ENCODE measurements at regions not wholly inside any gene's neighbourhood (a gene's known extent, or its start where the extent isn't known, plus 50 kb on each side); places are given as distances from the start of the nearest gene placed in this dataset.

DNA sequence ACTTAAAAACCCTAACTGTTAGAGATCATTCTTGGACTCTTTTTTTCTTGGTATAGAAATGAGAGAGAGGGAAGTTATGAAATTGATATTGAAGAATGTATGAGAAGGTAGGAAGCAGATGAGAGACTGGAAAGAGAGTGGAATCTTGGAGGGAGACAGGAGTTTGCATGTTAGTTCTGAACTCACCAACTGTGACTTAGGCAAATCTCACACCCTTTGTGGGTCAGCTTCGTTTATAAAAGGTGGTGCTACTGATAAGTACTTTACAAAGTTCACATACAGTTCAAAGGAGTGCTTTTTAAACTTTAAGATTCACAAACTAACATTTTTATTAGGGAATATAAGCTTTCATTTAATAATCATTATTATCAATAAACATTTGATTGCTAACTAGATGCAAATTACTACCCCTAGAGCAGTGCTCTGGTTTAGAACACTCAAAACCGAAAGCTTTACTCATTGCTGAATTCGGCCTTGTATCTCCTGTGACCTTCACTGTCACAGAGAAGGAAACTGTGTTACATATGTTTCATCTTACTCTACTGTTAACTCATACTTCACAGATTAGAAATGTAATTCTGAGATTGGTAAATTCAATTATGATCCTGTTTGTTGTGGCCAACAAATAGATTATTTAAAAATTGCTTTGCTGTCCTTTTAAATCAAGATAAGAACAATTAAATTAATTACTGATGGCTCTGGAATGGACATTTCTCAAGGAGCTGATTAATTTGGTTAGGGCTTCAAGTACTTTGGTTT lies 143.2 kb downstream of the RMI1 start:
- TF ChIP-seq TCF12 (IDR thresholded peaks at IDR 0.05; ENCODE audit: low read depth) (no peak), EP300 (IDR thresholded peaks at IDR 0.05; ENCODE audit: borderline replicate concordance) (no peak), ZBTB7A (IDR thresholded peaks at IDR 0.05; ENCODE audit: low read depth) (no peak), NFIC (IDR thresholded peaks at IDR 0.05) (no peak), TAF1 (IDR thresholded peaks at IDR 0.05; ENCODE audit: low read depth) (no peak), YY1 (IDR thresholded peaks at IDR 0.05; ENCODE audit: low read depth) (no peak), FOXM1 (IDR thresholded peaks at IDR 0.05; ENCODE audit: borderline replicate concordance, low read depth) (no peak), RAD21 (IDR thresholded peaks at IDR 0.05; ENCODE audit: low read depth) (no peak), CREB1 (IDR thresholded peaks at IDR 0.05; ENCODE audit: low read depth) (no peak), EGR1 (IDR thresholded peaks at IDR 0.05) (no peak), CEBPB (IDR thresholded peaks at IDR 0.05) (no peak)
- TF ChIP-seq, protein P1, sequence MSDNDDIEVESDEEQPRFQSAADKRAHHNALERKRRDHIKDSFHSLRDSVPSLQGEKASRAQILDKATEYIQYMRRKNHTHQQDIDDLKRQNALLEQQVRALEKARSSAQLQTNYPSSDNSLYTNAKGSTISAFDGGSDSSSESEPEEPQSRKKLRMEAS (IDR thresholded peaks at IDR 0.05), result no peak
- TF ChIP-seq, protein P2, sequence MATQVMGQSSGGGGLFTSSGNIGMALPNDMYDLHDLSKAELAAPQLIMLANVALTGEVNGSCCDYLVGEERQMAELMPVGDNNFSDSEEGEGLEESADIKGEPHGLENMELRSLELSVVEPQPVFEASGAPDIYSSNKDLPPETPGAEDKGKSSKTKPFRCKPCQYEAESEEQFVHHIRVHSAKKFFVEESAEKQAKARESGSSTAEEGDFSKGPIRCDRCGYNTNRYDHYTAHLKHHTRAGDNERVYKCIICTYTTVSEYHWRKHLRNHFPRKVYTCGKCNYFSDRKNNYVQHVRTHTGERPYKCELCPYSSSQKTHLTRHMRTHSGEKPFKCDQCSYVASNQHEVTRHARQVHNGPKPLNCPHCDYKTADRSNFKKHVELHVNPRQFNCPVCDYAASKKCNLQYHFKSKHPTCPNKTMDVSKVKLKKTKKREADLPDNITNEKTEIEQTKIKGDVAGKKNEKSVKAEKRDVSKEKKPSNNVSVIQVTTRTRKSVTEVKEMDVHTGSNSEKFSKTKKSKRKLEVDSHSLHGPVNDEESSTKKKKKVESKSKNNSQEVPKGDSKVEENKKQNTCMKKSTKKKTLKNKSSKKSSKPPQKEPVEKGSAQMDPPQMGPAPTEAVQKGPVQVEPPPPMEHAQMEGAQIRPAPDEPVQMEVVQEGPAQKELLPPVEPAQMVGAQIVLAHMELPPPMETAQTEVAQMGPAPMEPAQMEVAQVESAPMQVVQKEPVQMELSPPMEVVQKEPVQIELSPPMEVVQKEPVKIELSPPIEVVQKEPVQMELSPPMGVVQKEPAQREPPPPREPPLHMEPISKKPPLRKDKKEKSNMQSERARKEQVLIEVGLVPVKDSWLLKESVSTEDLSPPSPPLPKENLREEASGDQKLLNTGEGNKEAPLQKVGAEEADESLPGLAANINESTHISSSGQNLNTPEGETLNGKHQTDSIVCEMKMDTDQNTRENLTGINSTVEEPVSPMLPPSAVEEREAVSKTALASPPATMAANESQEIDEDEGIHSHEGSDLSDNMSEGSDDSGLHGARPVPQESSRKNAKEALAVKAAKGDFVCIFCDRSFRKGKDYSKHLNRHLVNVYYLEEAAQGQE (IDR thresholded peaks at IDR 0.05; ENCODE audit: low read depth), result no peak
